Germinal center (tissue), 1 donor: ENCODE measurements at regions not wholly inside any gene's neighbourhood (a gene's known extent, or its start where the extent isn't known, plus 50 kb on each side); places are given as distances from the start of the nearest gene placed in this dataset.

Experiments
- DNase-seq: peaks from one replicate; pipeline ENCODE4 v3.0.0; 2012; ENCODE audit warnings: mixed read lengths, low spot score

DNA sequence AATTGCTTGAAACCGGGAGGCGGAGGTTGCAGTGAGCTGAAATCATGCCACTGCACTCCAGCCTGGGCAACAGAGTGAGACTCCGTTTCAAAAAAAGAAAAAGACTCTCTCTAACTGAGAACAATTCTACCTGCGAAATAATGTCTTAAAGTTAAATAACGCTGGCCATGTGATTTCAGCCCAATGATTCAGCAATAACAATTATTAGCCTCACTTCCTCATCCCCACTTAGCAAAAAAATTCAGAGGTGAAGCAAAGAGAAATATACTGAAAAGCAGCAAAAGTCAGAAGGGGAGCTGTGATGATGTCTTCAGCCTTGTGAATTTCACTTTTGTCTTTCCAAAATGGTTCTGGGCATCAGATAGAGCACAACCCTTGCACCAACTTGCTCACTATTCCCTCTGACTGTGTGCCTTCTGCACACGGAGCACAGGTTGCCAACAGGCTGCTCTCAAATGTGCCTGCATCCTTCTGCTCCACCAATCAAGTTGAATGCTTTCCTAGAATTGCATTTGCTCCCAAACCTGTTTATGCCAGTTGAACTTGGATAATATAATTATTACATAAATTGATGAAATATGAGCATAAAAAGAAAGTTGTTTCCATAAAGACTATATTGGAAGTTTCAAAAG is 79.8 kb upstream of the IPO9 start:
- no peak for DNase-seq

DNA sequence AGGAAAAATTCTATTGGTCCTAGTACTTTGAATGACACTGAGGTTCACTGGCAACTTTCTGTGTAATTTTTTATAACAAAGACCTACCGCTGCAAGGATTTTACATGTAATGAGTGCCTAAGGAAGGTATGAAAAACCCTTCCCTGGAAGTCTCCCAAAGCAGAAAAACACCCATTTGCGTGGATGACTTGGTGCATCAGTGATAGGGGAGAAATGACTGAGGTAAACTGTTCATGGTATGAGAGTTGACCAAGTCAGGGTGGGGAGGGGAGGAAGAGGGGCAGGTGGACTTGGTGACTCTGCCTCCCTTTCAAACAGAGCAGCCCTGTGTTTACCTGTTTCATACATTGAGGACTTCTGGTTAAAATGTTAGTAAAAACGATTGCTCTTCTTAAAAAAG is 78.8 kb upstream of the IPO9 start:
- DNase-seq: no peak

DNA sequence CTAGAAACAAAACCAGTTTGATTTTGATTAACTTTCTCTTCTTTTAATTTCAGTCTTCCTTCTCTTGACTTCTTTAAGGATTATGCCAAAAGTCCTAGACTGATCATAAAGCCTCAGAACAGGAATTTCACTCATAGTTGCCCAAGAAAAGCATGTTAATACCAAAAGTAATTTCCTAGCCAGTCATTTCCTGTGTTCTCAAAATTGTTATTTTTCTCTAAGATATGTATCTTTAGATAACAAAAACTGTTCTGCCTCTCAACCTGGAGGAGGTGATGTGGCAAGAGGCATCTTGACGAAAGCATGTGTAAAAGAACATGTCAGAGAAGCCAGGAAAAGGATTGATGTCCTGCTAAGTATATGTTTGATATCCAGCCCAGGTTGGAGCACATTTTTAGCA is 78.0 kb upstream of the IPO9 start:
- DNase-seq: no peak

GRCh38 chr1:201751872-201752271 is 77.1 kb upstream of the IPO9 start:
- no peak for DNase-seq

GRCh38 chr1:201752333-201752732 is 76.6 kb upstream of the IPO9 start:
- DNase-seq: no peak

DNA sequence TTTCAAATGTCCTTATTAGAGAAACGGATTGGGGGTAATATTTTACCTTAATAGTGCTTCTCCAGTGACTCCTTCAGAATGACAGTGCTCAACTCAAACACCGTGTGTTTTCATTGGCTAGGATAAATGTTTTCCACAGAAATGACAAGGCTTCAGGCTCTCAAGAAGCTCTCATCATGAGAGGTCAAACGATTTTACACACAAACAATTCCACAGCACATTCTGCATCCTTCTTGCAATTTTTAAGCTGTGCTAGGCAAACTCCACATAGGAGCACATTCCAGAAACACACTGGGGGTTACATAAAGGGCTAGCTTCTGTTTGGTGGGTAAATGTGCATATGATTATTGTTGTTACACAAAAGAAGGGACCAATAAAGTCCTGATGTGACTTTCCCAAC is 75.5 kb upstream of the IPO9 start:
- no peak for DNase-seq

DNA sequence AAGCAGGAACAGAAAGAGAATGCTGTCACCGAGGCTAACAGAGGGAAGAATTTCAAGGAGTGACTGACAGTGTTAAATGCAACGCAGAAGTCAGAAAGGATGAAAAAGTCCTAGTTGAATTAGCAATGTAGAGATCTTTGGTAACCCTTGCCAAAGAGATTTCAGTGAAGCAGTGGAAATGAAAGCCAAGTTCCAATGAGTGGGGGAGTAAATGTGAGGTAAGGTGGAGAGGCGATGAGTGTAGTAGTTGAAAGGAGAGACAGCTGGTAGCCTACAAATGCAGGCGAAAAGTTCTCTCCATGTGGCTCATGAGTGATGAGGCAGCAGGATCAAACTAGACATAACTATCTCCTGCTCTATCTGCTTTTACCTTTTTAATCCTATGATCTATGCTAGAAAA is 74.6 kb upstream of the IPO9 start:
- DNase-seq: no peak

- no peak for DNase-seq
Observed at GRCh38 chr1:201755200-201755599, 73.8 kb upstream of the IPO9 start.

- no peak for DNase-seq
Observed at GRCh38 chr1:201756406-201756805, 72.6 kb upstream of the IPO9 start.

- no peak for DNase-seq
Observed at GRCh38 chr1:201758499-201759050, 70.4 kb upstream of the IPO9 start.

GRCh38 chr1:201759194-201759815 is 69.7 kb upstream of the IPO9 start:
- DNase-seq: no peak

- DNase-seq: no peak
Observed at GRCh38 chr1:201760516-201760915, 68.4 kb upstream of the IPO9 start.

GRCh38 chr1:201761178-201761577 is 67.8 kb upstream of the IPO9 start:
- DNase-seq: no peak

DNA sequence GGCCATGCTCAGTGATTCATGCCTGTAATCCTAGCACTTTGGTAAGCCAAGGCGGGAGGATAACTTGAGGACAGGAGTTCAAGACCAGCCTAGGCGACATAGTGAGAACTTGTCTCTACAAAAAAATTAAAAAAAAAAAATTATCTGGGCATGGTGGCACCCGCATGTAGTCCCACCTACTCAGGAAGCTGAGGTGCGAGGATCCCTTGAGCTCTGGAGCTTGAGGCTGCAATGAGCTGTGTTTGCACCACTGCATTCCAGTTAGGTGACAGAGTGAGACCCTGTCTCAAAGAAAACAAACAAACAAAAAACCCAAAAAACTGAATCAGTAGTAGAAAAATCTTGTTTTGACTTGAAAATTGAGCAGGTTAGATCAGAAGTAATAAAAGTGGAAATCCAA is 67.1 kb upstream of the IPO9 start:
- DNase-seq: no peak

DNA sequence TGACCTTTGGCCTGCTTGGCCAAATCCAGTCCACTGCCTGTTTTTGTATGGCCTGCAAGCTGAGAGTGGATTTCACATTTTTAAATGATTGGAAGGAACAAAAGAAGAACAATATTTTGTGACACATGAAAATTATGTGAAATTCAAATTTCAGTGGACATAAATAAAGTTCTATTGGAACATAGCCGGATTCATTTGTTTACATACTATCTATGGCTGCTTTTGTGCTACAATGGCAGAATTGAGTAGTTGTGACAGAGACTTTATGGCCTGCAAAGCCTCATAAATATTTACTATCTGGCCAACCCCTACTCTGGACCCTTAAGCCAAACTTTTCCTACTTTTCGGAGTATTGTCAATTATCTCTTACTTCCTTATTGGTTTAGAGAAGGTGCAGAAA is 66.6 kb upstream of the IPO9 start:
- DNase-seq: no peak

DNA sequence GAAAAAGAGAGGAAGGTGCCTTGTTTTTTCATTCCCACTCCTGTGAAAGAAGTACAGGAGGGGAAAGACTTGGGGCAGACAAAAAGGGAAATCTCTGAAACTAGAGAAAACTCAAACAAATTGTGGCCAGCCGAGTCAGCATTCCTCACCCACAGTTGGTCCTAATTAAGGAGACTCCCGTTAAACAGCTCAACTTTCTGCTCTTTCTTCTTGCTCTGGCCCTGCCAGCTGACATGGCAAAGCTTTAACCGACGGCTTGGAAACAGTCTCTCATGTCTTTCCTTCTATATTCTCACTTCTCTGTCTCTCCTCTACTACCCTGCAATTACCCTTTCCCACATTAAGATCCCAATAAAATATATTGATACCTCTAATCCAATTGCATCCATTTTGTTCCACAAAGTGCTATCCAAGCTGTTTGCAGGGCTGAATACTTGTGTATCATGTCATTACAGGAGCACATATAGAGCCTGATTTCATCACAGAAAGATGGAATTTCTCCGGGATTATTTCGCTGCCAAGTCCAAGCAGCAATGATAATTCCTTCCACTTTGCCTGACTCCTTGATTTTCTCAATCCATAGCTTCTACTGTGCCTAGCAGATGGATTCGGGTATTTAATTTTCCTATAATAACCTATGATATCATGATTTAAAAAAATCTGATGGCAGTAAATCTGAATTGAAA is 65.4 kb upstream of the IPO9 start:
- no peak for DNase-seq

- no peak for DNase-seq
Observed at GRCh38 chr1:201764166-201764565, 64.8 kb upstream of the IPO9 start.

- no peak for DNase-seq
Observed at GRCh38 chr1:201764579-201764978, 64.4 kb upstream of the IPO9 start.

DNA sequence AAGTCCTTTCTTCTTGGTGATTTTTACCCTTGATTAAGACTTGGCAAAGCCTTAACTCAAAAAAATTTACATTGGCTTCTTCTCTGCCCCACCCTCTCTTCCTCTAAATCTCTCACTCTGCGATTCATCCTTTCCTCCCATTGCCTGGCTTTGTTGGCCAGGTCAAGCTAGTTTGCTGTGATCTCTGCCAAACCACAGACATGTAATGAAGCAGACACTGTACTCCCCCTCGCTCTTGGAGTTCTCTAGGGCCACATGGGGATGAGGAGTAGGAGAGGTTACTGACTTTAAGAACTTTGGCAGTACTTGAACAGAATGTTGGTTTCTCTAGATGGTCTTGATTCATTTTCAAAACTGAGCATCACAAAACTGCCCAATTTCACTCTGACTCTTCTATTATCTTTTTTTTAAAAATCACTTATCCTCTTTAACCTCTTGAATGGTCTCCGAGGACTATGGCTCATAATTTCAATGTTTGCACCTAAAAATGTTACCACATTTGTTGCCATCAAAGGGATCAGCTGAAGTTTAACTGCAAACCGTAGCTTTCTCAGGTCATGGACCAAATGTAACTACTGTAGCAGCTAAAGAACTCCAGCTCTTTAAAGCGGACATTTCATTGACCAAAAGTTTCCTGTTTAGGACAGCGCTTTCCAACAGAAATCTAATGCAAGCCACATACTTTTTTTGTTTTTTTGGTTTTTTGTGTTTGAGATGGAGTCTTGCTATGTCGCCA is 62.7 kb upstream of the IPO9 start:
- no peak for DNase-seq

DNA sequence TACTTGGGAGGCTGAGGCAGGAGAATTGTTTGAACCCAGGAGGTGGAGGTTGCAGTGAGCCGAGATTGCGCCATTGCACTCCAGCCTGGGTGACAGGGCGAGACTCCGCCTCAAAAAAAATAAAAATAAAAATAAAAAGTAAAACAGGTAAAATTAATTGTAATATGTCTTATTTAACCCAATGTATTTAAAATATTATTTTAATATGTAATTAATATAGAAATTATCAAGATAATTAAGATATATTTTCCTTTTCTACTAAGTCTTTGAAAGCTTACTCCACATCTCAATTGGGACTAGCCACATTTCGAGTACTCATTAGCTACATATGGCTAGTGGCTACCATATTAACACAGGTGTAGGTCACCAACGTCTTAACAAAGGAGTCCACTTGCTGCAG is 61.6 kb upstream of the IPO9 start:
- no peak for DNase-seq

GRCh38 chr1:201769072-201769471 is 59.9 kb upstream of the IPO9 start:
- no peak for DNase-seq

GRCh38 chr1:201769966-201770365 is 59.0 kb upstream of the IPO9 start:
- DNase-seq: no peak

DNA sequence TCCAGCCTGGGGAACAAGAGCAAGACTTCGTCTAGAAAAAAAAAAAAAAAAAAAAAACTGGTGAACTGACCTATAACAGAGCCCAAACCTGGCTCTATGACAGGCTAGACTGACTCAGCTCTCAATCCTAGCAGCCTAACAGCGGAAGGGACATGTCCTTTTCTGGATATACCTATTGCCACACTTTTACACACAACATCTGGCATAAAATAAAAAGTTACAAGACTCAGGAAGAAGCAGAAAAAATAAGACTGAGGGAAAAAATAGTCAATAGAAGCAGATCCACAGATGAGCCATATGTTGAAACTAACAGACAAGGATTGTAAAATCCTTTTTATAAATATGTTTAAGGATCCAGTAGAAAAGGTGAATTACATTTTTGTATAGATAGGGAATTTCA is 57.5 kb upstream of the IPO9 start:
- DNase-seq: no peak
